ENCODE measurements at regions not wholly inside any gene's neighbourhood (a gene's known extent, or its start where the extent isn't known, plus 50 kb on each side); places are given as distances from the start of the nearest gene placed in this dataset.

DNA sequence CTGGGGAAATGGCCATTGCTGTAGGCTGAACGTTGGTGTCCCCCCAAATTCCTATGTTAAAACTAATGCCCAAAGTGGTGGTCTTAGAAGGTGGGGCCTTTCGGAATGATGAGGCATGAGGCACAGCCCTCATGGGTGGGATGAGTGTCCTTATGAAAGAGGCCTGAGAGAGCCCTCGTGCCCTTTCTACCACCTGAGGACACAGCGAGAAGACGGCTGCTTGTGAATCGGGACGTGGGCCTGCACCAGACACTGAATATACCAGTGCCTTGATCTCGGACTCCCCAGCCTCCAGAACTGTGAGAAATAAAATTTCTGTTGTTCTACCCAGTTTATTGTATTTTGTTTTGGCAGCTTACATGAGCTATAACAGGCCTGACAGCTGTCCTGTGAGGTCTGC is 162.9 kb upstream of the B3GAT1 start:
- no peak for ATAC-seq
- TF ChIP-seq ISL1 (CRISPR knock-in tag; IDR thresholded peaks at IDR 0.05) (no peak), ESRRG (CRISPR knock-in tag; IDR thresholded peaks at IDR 0.05) (no peak), TCF4 (CRISPR knock-in tag; IDR thresholded peaks at IDR 0.05; ENCODE audit: borderline replicate concordance) (no peak), ZFP30 (CRISPR knock-in tag; IDR thresholded peaks at IDR 0.05) (no peak), ZNF8 (CRISPR knock-in tag; IDR thresholded peaks at IDR 0.05) (no peak), ZNF70 (CRISPR knock-in tag; IDR thresholded peaks at IDR 0.05) (no peak), GLIS3 (CRISPR knock-in tag; IDR thresholded peaks at IDR 0.05) (no peak), ZNF565 (CRISPR knock-in tag; conservative IDR thresholded peaks at IDR 0.05; ENCODE audit: low read depth) (no peak), SNAI2 (CRISPR knock-in tag; IDR thresholded peaks at IDR 0.05) (no peak), PPARA (CRISPR knock-in tag; IDR thresholded peaks at IDR 0.05; ENCODE audit: borderline replicate concordance) (no peak), OSR1 (CRISPR knock-in tag; IDR thresholded peaks at IDR 0.05) (no peak), ZC3H10 (CRISPR knock-in tag; IDR thresholded peaks at IDR 0.05) (no peak), BACH2 (CRISPR knock-in tag; IDR thresholded peaks at IDR 0.05; ENCODE audit: borderline replicate concordance) (no peak), ZFP3 (CRISPR knock-in tag; IDR thresholded peaks at IDR 0.05) (no peak), TOX (CRISPR knock-in tag; IDR thresholded peaks at IDR 0.05; ENCODE audit: borderline replicate concordance) (no peak)
- TF ChIP-seq, protein P1, sequence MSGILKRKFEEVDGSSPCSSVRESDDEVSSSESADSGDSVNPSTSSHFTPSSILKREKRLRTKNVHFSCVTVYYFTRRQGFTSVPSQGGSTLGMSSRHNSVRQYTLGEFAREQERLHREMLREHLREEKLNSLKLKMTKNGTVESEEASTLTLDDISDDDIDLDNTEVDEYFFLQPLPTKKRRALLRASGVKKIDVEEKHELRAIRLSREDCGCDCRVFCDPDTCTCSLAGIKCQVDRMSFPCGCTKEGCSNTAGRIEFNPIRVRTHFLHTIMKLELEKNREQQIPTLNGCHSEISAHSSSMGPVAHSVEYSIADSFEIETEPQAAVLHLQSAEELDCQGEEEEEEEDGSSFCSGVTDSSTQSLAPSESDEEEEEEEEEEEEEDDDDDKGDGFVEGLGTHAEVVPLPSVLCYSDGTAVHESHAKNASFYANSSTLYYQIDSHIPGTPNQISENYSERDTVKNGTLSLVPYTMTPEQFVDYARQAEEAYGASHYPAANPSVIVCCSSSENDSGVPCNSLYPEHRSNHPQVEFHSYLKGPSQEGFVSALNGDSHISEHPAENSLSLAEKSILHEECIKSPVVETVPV (CRISPR knock-in tag; IDR thresholded peaks at IDR 0.05): no peak
- TF ChIP-seq, protein P2, sequence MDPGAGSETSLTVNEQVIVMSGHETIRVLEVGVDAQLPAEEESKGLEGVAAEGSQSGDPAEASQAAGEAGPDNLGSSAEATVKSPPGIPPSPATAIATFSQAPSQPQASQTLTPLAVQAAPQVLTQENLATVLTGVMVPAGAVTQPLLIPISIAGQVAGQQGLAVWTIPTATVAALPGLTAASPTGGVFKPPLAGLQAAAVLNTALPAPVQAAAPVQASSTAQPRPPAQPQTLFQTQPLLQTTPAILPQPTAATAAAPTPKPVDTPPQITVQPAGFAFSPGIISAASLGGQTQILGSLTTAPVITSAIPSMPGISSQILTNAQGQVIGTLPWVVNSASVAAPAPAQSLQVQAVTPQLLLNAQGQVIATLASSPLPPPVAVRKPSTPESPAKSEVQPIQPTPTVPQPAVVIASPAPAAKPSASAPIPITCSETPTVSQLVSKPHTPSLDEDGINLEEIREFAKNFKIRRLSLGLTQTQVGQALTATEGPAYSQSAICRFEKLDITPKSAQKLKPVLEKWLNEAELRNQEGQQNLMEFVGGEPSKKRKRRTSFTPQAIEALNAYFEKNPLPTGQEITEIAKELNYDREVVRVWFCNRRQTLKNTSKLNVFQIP (CRISPR knock-in tag; IDR thresholded peaks at IDR 0.05; ENCODE audit: borderline replicate concordance, low read depth): no peak
- TF ChIP-seq, protein P3, sequence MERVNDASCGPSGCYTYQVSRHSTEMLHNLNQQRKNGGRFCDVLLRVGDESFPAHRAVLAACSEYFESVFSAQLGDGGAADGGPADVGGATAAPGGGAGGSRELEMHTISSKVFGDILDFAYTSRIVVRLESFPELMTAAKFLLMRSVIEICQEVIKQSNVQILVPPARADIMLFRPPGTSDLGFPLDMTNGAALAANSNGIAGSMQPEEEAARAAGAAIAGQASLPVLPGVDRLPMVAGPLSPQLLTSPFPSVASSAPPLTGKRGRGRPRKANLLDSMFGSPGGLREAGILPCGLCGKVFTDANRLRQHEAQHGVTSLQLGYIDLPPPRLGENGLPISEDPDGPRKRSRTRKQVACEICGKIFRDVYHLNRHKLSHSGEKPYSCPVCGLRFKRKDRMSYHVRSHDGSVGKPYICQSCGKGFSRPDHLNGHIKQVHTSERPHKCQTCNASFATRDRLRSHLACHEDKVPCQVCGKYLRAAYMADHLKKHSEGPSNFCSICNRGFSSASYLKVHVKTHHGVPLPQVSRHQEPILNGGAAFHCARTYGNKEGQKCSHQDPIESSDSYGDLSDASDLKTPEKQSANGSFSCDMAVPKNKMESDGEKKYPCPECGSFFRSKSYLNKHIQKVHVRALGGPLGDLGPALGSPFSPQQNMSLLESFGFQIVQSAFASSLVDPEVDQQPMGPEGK (CRISPR knock-in tag; IDR thresholded peaks at IDR 0.05; ENCODE audit: borderline replicate concordance): no peak
- TF ChIP-seq, protein P4, sequence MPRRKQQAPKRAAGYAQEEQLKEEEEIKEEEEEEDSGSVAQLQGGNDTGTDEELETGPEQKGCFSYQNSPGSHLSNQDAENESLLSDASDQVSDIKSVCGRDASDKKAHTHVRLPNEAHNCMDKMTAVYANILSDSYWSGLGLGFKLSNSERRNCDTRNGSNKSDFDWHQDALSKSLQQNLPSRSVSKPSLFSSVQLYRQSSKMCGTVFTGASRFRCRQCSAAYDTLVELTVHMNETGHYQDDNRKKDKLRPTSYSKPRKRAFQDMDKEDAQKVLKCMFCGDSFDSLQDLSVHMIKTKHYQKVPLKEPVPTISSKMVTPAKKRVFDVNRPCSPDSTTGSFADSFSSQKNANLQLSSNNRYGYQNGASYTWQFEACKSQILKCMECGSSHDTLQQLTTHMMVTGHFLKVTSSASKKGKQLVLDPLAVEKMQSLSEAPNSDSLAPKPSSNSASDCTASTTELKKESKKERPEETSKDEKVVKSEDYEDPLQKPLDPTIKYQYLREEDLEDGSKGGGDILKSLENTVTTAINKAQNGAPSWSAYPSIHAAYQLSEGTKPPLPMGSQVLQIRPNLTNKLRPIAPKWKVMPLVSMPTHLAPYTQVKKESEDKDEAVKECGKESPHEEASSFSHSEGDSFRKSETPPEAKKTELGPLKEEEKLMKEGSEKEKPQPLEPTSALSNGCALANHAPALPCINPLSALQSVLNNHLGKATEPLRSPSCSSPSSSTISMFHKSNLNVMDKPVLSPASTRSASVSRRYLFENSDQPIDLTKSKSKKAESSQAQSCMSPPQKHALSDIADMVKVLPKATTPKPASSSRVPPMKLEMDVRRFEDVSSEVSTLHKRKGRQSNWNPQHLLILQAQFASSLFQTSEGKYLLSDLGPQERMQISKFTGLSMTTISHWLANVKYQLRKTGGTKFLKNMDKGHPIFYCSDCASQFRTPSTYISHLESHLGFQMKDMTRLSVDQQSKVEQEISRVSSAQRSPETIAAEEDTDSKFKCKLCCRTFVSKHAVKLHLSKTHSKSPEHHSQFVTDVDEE (CRISPR knock-in tag; IDR thresholded peaks at IDR 0.05): no peak

DNA sequence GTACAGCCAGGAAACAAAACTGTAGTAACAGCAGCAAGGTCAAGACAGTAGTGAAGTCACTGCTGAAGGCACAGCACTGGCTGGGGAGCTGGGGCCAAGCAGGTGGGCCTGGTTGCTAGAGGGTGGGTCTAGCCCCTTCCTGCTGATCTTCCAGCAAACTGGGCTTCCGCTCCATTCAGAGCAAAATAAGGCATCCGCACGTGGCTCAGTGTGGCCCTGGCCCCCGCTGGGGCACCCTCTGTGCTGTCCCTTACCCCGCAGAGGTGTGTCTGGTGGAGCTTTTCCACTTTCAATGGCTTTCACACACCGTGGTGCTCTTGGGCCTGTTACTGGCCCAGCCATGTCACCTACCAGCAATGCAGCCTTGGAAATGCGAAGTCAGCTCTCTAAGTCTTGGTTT is 162.4 kb upstream of the B3GAT1 start:
- ATAC-seq: no peak
- no peak for TF ChIP-seq ZNF8 (CRISPR knock-in tag; IDR thresholded peaks at IDR 0.05)
- no peak for TF ChIP-seq OSR1 (CRISPR knock-in tag; IDR thresholded peaks at IDR 0.05)
- no peak for TF ChIP-seq TCF4 (CRISPR knock-in tag; IDR thresholded peaks at IDR 0.05; ENCODE audit: borderline replicate concordance)
- TF ChIP-seq CSDC2 (CRISPR knock-in tag; IDR thresholded peaks at IDR 0.05): no peak
- no peak for TF ChIP-seq ZFP30 (CRISPR knock-in tag; IDR thresholded peaks at IDR 0.05)
- TF ChIP-seq BACH2 (CRISPR knock-in tag; IDR thresholded peaks at IDR 0.05; ENCODE audit: borderline replicate concordance): no peak
- no peak for TF ChIP-seq SNAI2 (CRISPR knock-in tag; IDR thresholded peaks at IDR 0.05)
- no peak for TF ChIP-seq RARB (CRISPR knock-in tag; IDR thresholded peaks at IDR 0.05)

DNA sequence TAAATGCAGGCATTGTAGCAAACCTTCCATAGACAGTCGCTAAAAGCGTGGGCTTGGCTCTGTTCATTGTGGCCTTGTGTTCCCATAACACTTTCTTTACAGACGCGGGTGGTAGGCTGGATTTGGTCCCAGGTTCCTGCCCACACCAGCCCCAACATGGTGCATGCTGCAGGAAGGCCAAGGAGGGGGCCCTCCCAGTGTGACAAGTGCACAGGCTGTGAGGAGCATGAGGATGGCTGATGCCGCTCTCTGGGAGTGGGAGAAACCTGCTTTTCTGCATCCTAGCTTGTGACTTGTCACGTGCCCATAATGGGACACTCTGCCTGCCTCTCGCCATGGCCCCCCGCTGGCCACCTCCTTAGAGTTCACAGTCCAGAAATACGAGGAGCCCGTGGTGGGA is 161.8 kb upstream of the B3GAT1 start:
- no peak for ATAC-seq
- TF ChIP-seq RARB (CRISPR knock-in tag; IDR thresholded peaks at IDR 0.05) (no peak), PPARA (CRISPR knock-in tag; IDR thresholded peaks at IDR 0.05; ENCODE audit: borderline replicate concordance) (no peak), ZFP3 (CRISPR knock-in tag; IDR thresholded peaks at IDR 0.05) (no peak), SNAI2 (CRISPR knock-in tag; IDR thresholded peaks at IDR 0.05) (no peak), ZNF565 (CRISPR knock-in tag; conservative IDR thresholded peaks at IDR 0.05; ENCODE audit: low read depth) (no peak), ZNF8 (CRISPR knock-in tag; IDR thresholded peaks at IDR 0.05) (no peak), ZC3H10 (CRISPR knock-in tag; IDR thresholded peaks at IDR 0.05) (no peak), TCF4 (CRISPR knock-in tag; IDR thresholded peaks at IDR 0.05; ENCODE audit: borderline replicate concordance) (no peak), ZNF70 (CRISPR knock-in tag; IDR thresholded peaks at IDR 0.05) (no peak), GLIS3 (CRISPR knock-in tag; IDR thresholded peaks at IDR 0.05) (no peak), ZFP30 (CRISPR knock-in tag; IDR thresholded peaks at IDR 0.05) (no peak), ARNTL (CRISPR knock-in tag; IDR thresholded peaks at IDR 0.05; ENCODE audit: borderline replicate concordance, low read depth) (no peak), ESRRG (CRISPR knock-in tag; IDR thresholded peaks at IDR 0.05) (no peak), TOX (CRISPR knock-in tag; IDR thresholded peaks at IDR 0.05; ENCODE audit: borderline replicate concordance) (no peak)
- TF ChIP-seq, protein P5, sequence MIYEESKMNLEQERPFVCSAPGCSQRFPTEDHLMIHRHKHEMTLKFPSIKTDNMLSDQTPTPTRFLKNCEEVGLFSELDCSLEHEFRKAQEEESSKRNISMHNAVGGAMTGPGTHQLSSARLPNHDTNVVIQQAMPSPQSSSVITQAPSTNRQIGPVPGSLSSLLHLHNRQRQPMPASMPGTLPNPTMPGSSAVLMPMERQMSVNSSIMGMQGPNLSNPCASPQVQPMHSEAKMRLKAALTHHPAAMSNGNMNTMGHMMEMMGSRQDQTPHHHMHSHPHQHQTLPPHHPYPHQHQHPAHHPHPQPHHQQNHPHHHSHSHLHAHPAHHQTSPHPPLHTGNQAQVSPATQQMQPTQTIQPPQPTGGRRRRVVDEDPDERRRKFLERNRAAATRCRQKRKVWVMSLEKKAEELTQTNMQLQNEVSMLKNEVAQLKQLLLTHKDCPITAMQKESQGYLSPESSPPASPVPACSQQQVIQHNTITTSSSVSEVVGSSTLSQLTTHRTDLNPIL (CRISPR knock-in tag; IDR thresholded peaks at IDR 0.05; ENCODE audit: low read depth): no peak
- TF ChIP-seq, protein P4 (CRISPR knock-in tag; IDR thresholded peaks at IDR 0.05): no peak
